ENCODE measurements at regions not wholly inside any gene's neighbourhood (a gene's known extent, or its start where the extent isn't known, plus 50 kb on each side); places are given as distances from the start of the nearest gene placed in this dataset.

GRCh38 chr14:66312451-66312850, 173.7 kb upstream of the CCDC196 start:
- Mint-ChIP-seq H3K27me3 (ENCODE audit: unreplicated experiment) (no peaks in the 10 kb centered on the region), H3K9me3 (ENCODE audit: unreplicated experiment) (peaks cover 4% of the 10 kb centered on the region), H3K27ac (ENCODE audit: unreplicated experiment) (no peak overlapping the region), H3K4me3 (ENCODE audit: unreplicated experiment) (no peak overlapping the region), H3K4me1 (ENCODE audit: low read depth, unreplicated experiment) (peaks cover 2% of the 10 kb centered on the region), H3K36me3 (ENCODE audit: unreplicated experiment) (peaks cover 16% of the 10 kb centered on the region)
- DNase-seq, result no peak
- no peak for TF ChIP-seq CTCF (IDR thresholded peaks at IDR 0.05; ENCODE audit: partially characterized antibody, unreplicated experiment)

DNA sequence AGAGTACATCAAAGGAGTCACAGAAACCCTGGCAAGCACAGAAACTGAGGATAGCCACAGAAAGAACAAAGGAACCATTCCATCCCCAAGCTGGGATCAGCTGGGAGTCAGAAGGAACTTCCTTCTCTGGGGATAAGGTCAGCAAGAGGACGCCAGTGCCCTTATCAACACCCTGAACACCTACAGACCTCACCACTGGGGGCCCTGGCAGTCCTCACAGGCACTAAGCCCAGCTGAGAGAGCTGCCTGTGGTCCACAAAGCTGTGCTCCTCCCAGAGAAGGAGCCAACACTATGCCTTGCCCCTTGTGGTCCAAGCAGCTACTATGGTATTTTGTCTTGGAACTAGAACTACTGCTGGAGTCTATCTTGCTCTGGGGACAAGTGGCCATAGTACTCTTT, 171.1 kb upstream of the CCDC196 start:
- Mint-ChIP-seq H3K27me3 (ENCODE audit: unreplicated experiment) (no peaks in the 10 kb centered on the region), H3K4me1 (ENCODE audit: low read depth, unreplicated experiment) (peaks cover 2% of the 10 kb centered on the region), H3K36me3 (ENCODE audit: unreplicated experiment) (peaks cover under 1% of the 10 kb centered on the region), H3K9me3 (ENCODE audit: unreplicated experiment) (peaks cover 2% of the 10 kb centered on the region), H3K27ac (ENCODE audit: unreplicated experiment) (no peak overlapping the region), H3K4me3 (ENCODE audit: unreplicated experiment) (no peak overlapping the region)
- no peak for TF ChIP-seq CTCF (IDR thresholded peaks at IDR 0.05; ENCODE audit: partially characterized antibody, unreplicated experiment)
- DNase-seq, result no peak

GRCh38 chr14:66315548-66315947, 170.6 kb upstream of the CCDC196 start:
- Mint-ChIP-seq H3K27ac (ENCODE audit: unreplicated experiment) (no peak overlapping the region), H3K9me3 (ENCODE audit: unreplicated experiment) (peaks cover 2% of the 10 kb centered on the region), H3K4me1 (ENCODE audit: low read depth, unreplicated experiment) (peaks cover 2% of the 10 kb centered on the region), H3K27me3 (ENCODE audit: unreplicated experiment) (no peaks in the 10 kb centered on the region), H3K4me3 (ENCODE audit: unreplicated experiment) (no peak overlapping the region), H3K36me3 (ENCODE audit: unreplicated experiment) (no peaks in the 10 kb centered on the region)
- no peak for TF ChIP-seq CTCF (IDR thresholded peaks at IDR 0.05; ENCODE audit: partially characterized antibody, unreplicated experiment)
- peak; percentile 21 for DNase-seq

GRCh38 chr14:66322564-66322963, 163.6 kb upstream of the CCDC196 start:
- no peak for TF ChIP-seq CTCF (IDR thresholded peaks at IDR 0.05; ENCODE audit: partially characterized antibody, unreplicated experiment)
- H3K4me1 Mint-ChIP-seq (ENCODE audit: low read depth, unreplicated experiment), result no peaks in the 10 kb centered on the region
- no peaks in the 10 kb centered on the region for H3K36me3 Mint-ChIP-seq (ENCODE audit: unreplicated experiment)
- no peaks in the 10 kb centered on the region for H3K9me3 Mint-ChIP-seq (ENCODE audit: unreplicated experiment)
- no peak overlapping the region for H3K27ac Mint-ChIP-seq (ENCODE audit: unreplicated experiment)
- no peaks in the 10 kb centered on the region for H3K27me3 Mint-ChIP-seq (ENCODE audit: unreplicated experiment)
- no peak overlapping the region for H3K4me3 Mint-ChIP-seq (ENCODE audit: unreplicated experiment)
- no peak for DNase-seq

DNA sequence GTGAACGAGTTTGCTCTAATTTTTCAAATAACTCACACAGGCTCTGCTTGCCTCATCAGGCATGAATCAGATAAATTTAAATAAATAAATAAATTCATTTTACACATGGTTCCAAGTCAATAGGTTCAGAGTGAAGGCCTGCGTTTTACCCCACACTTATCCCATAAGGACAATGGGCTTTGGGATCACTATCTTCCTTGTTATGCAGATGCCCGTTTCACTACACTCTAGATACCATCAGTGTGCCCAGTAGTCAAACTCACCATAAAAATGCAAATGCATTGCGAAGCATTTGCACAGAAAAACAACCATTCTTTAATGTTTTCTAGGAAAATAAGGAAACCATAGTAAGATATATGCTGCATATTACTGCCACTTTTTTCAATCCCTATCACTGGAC, 155.9 kb upstream of the CCDC196 start:
- no peak for TF ChIP-seq CTCF (IDR thresholded peaks at IDR 0.05; ENCODE audit: partially characterized antibody, unreplicated experiment)
- no peaks in the 10 kb centered on the region for H3K4me1 Mint-ChIP-seq (ENCODE audit: low read depth, unreplicated experiment)
- H3K4me3 Mint-ChIP-seq (ENCODE audit: unreplicated experiment), result no peak overlapping the region
- no peaks in the 10 kb centered on the region for H3K9me3 Mint-ChIP-seq (ENCODE audit: unreplicated experiment)
- H3K27ac Mint-ChIP-seq (ENCODE audit: unreplicated experiment), result no peak overlapping the region
- no peaks in the 10 kb centered on the region for H3K36me3 Mint-ChIP-seq (ENCODE audit: unreplicated experiment)
- no peak for DNase-seq
- H3K27me3 Mint-ChIP-seq (ENCODE audit: unreplicated experiment), result no peaks in the 10 kb centered on the region
